K562 (cell line): ENCODE measurements at regions not wholly inside any gene's neighbourhood (a gene's known extent, or its start where the extent isn't known, plus 50 kb on each side); places are given as distances from the start of the nearest gene placed in this dataset.

Source experiments
- CBX3 ChIP-seq, 2 experiments: IDR thresholded peaks; 1 replicate in 1 of 2; 2 replicates in 1 of 2; pipeline ENCODE4 v1.6.1; 2012; ENCODE audit warnings: inconsistent platforms in 2 of 2, low read length in 2 of 2, borderline replicate concordance in 1 of 2, control low read depth in 1 of 2
- CTCF ChIP-seq, 3 experiments: IDR thresholded peaks in 2 of 3; conservative IDR thresholded peaks in 1 of 3; 2 replicates each; pipeline ENCODE4 v1.5.1; 2011 to 2012; ENCODE audit warnings: low read length in 3 of 3, mild to moderate bottlenecking in 3 of 3, control low read depth in 2 of 3, improper control_type of control experiment in 1 of 3, inconsistent platforms in 1 of 3, low read depth in 1 of 3, mixed read lengths in 1 of 3, moderate library complexity in 1 of 3; ENCODE audit not compliant: insufficient read depth in 2 of 3
- FOXM1 ChIP-seq, 2 experiments: fragments of 450-650 bp in 1 of 2; sonication (generic) in 1 of 2; formaldehyde crosslinking in 1 of 2; IDR thresholded peaks; 2 replicates each; pipeline versions ENCODE4 v1.6.1 to v1.9.0; 2017 to 2022; ENCODE audit warnings: low read depth in 2 of 2, mild to moderate bottlenecking in 2 of 2, missing genetic modification reagents in 1 of 2, moderate library complexity in 1 of 2
- HEY1 ChIP-seq: fragments of 250-450 bp; sonication (Bioruptor Pico); IDR thresholded peaks from 2 replicates; pipeline ENCODE4 v1.5.0; 2020; ENCODE audit warnings: mild to moderate bottlenecking, moderate library complexity, borderline replicate concordance
- KDM5B ChIP-seq: fragments of 200-600 bp; sonication (generic); IDR thresholded peaks from 2 replicates; pipeline ENCODE4 v1.6.1; 2012; ENCODE audit warnings: low read depth, mild to moderate bottlenecking, moderate library complexity, low read length, control low read depth, inconsistent platforms; ENCODE audit not compliant: insufficient replicate concordance
- NR2F6 ChIP-seq: fragments of 450-650 bp; formaldehyde crosslinking; IDR thresholded peaks from 2 replicates; pipeline ENCODE4 v1.4.0; 2020; ENCODE audit warnings: mild to moderate bottlenecking
- POLR2A ChIP-seq: fragments of 450-650 bp; conservative IDR thresholded peaks from 2 replicates; pipeline ENCODE4 v1.6.1; 2016
- PRMT5 ChIP-seq: sonication (generic); formaldehyde crosslinking; IDR thresholded peaks from 2 replicates; pipeline ENCODE4 v1.5.0; 2020; ENCODE audit warnings: missing genetic modification reagents
- TARDBP ChIP-seq: fragments of 450-650 bp; IDR thresholded peaks from 2 replicates; pipeline ENCODE4 v1.6.1; 2016
- TBP ChIP-seq: optimal IDR thresholded peaks from 2 replicates; pipeline ENCODE3; 2011; ENCODE audit warnings: low read depth, low read length, improper control_type of control experiment
- YY1 ChIP-seq, 3 experiments: IDR thresholded peaks; 2 replicates each; pipeline ENCODE4 v1.6.1; 2011; ENCODE audit warnings: low read length in 2 of 3, mild to moderate bottlenecking in 2 of 3, moderate library complexity in 2 of 3, borderline replicate concordance in 1 of 3, control low read depth in 1 of 3, low read depth in 1 of 3; ENCODE audit not compliant: insufficient read depth in 3 of 3, insufficient replicate concordance in 2 of 3, control insufficient read depth in 1 of 3, insufficient read length in 1 of 3; ENCODE audit errors: extremely low read depth in 1 of 3
- ZBTB17 ChIP-seq: fragments of 450-650 bp; formaldehyde crosslinking; IDR thresholded peaks from 2 replicates; pipeline ENCODE4 v1.4.0; 2020; ENCODE audit warnings: mild to moderate bottlenecking
- ZBTB33 ChIP-seq: sonication (generic); formaldehyde crosslinking; IDR thresholded peaks from 2 replicates; pipeline ENCODE4 v1.8.1; 2023; ENCODE audit warnings: mild to moderate bottlenecking, missing genetic modification reagents
- TF ChIP-seq, protein P1 (sequence below): sonication (generic); formaldehyde crosslinking; IDR thresholded peaks from 2 replicates; pipeline ENCODE4 v1.8.0; 2023; ENCODE audit warnings: mild to moderate bottlenecking, missing genetic modification reagents

- no peak for TF ChIP-seq NR2F6 (CRISPR knock-in tag)
- TF ChIP-seq CTCF (IDR thresholded peaks at IDR 0.05 in 2 of 3, conservative IDR thresholded peaks at IDR 0.05 in 1 of 3; ENCODE audit: insufficient read depth in 2 of 3, low read depth in 1 of 3, low read length in 3 of 3), result no peak
- no peak for TF ChIP-seq YY1 (IDR thresholded peaks at IDR 0.05; ENCODE audit: borderline replicate concordance in 1 of 3, control insufficient read depth in 1 of 3, extremely low read depth in 1 of 3, insufficient read depth in 3 of 3, insufficient read length in 1 of 3, insufficient replicate concordance in 2 of 3, low read depth in 1 of 3, low read length in 2 of 3)
- no peak for TF ChIP-seq ZBTB17 (CRISPR knock-in tag)
- TF ChIP-seq PRMT5, result no peak
- TF ChIP-seq KDM5B, result no peak
- no peak for TF ChIP-seq POLR2A
- no peak for TF ChIP-seq ZBTB33 (CRISPR knock-in tag)
- no peak for TF ChIP-seq TBP
- no peak for TF ChIP-seq CBX3 (IDR thresholded peaks at IDR 0.05; ENCODE audit: borderline replicate concordance in 1 of 2, low read length in 2 of 2)
- TF ChIP-seq TARDBP, result no peak
- no peak for TF ChIP-seq FOXM1 (IDR thresholded peaks at IDR 0.05; ENCODE audit: low read depth)
- TF ChIP-seq FOXM1 (CRISPR knock-in tag; IDR thresholded peaks at IDR 0.05; ENCODE audit: low read depth), result no peak
- TF ChIP-seq, protein P1, sequence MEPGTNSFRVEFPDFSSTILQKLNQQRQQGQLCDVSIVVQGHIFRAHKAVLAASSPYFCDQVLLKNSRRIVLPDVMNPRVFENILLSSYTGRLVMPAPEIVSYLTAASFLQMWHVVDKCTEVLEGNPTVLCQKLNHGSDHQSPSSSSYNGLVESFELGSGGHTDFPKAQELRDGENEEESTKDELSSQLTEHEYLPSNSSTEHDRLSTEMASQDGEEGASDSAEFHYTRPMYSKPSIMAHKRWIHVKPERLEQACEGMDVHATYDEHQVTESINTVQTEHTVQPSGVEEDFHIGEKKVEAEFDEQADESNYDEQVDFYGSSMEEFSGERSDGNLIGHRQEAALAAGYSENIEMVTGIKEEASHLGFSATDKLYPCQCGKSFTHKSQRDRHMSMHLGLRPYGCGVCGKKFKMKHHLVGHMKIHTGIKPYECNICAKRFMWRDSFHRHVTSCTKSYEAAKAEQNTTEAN (CRISPR knock-in tag), result no peak
- no peak for TF ChIP-seq HEY1 (CRISPR knock-in tag)
Measured at GRCh38 chr3:18012933-18013332, 270.5 kb upstream of the TBC1D5 start.
